ENCODE measurements at regions not wholly inside any gene's neighbourhood (a gene's known extent, or its start where the extent isn't known, plus 50 kb on each side); places are given as distances from the start of the nearest gene placed in this dataset.

GRCh38 chr2:16368951-16369350 lies 296.7 kb downstream of the CYRIA start:
- TF ChIP-seq CTCF (IDR thresholded peaks at IDR 0.05; ENCODE audit: low read length) (no peak), EZH2 (IDR thresholded peaks at IDR 0.05; ENCODE audit: borderline replicate concordance, low read length) (no peak)
- Histone ChIP-seq H3K27me3 (ENCODE audit: insufficient read depth, low read length) (no peaks in the 10 kb centered on the region), H3K79me2 (ENCODE audit: insufficient read depth, low read length) (no peaks in the 10 kb centered on the region), H3K4me2 (ENCODE audit: low read length) (no peak overlapping the region), H3K4me1 (ENCODE audit: insufficient read depth, low read length, severe bottlenecking) (no peaks in the 10 kb centered on the region), H3K36me3 (ENCODE audit: insufficient read depth, low read length) (no peaks in the 10 kb centered on the region), H2AFZ (ENCODE audit: low read length) (no peak overlapping the region), H3K9ac (ENCODE audit: low read length) (no peak overlapping the region), H3K9me3 (ENCODE audit: low read length) (no peaks in the 10 kb centered on the region), H3K27ac (ENCODE audit: low read depth, low read length, poor library complexity, severe bottlenecking) (no peak overlapping the region), H3F3A (ENCODE audit: insufficient read depth, low read length) (no peaks in the 10 kb centered on the region), H3K9me2 (ENCODE audit: low read depth, low read length) (no peaks in the 10 kb centered on the region), H3K4me3 (ENCODE audit: low read depth, low read length, poor library complexity, severe bottlenecking) (no peak overlapping the region), H4K20me1 (ENCODE audit: insufficient read depth, low read length) (no peaks in the 10 kb centered on the region)

DNA sequence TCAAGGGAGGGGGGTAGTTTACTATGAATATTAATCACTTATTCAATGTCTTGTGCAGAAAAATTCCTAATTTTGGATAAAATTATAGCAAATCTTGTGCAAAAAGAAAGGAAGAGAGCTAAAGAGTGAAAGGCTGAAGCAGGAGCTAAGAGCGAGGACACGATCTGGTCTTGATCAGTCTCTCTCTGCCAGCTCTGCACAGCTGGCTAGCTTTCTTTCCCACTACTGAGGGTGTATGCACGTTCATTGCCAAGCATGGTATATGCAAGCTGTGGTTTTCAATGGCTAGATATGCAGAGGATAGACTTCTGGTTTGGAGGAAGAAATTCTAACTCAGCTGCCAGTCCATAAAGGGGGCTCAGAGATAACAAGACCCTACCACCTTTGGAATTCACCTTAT lies 297.3 kb downstream of the CYRIA start:
- Histone ChIP-seq H3K9me2 (ENCODE audit: low read depth, low read length) (no peaks in the 10 kb centered on the region), H3K27me3 (ENCODE audit: insufficient read depth, low read length) (no peaks in the 10 kb centered on the region), H2AFZ (ENCODE audit: low read length) (no peak overlapping the region), H3K9ac (ENCODE audit: low read length) (no peak overlapping the region), H3K9me3 (ENCODE audit: low read length) (no peaks in the 10 kb centered on the region), H3K79me2 (ENCODE audit: insufficient read depth, low read length) (no peaks in the 10 kb centered on the region), H3K27ac (ENCODE audit: low read depth, low read length, poor library complexity, severe bottlenecking) (no peak overlapping the region), H3K4me2 (ENCODE audit: low read length) (no peak overlapping the region), H4K20me1 (ENCODE audit: insufficient read depth, low read length) (no peaks in the 10 kb centered on the region), H3K4me1 (ENCODE audit: insufficient read depth, low read length, severe bottlenecking) (no peaks in the 10 kb centered on the region), H3K4me3 (ENCODE audit: low read depth, low read length, poor library complexity, severe bottlenecking) (no peak overlapping the region), H3F3A (ENCODE audit: insufficient read depth, low read length) (no peaks in the 10 kb centered on the region), H3K36me3 (ENCODE audit: insufficient read depth, low read length) (no peaks in the 10 kb centered on the region)
- TF ChIP-seq CTCF (IDR thresholded peaks at IDR 0.05; ENCODE audit: low read length): no peak
- no peak for TF ChIP-seq EZH2 (IDR thresholded peaks at IDR 0.05; ENCODE audit: borderline replicate concordance, low read length)

- no peaks in the 10 kb centered on the region for H4K20me1 ChIP-seq (ENCODE audit: insufficient read depth, low read length)
- no peak overlapping the region for H3K4me2 ChIP-seq (ENCODE audit: low read length)
- no peaks in the 10 kb centered on the region for H3K4me1 ChIP-seq (ENCODE audit: insufficient read depth, low read length, severe bottlenecking)
Measured at GRCh38 chr2:16365366-16365765, 300.3 kb downstream of the CYRIA start.

More at GRCh38 chr2:16365366-16365765, 300.3 kb downstream of the CYRIA start:
- Histone ChIP-seq H3K9me2 (ENCODE audit: low read depth, low read length) (no peaks in the 10 kb centered on the region), H3K36me3 (ENCODE audit: insufficient read depth, low read length) (no peaks in the 10 kb centered on the region), H3K79me2 (ENCODE audit: insufficient read depth, low read length) (no peaks in the 10 kb centered on the region), H3K9ac (ENCODE audit: low read length) (no peak overlapping the region), H3K4me3 (ENCODE audit: low read depth, low read length, poor library complexity, severe bottlenecking) (no peak overlapping the region), H2AFZ (ENCODE audit: low read length) (no peak overlapping the region), H3K27me3 (ENCODE audit: insufficient read depth, low read length) (no peaks in the 10 kb centered on the region), H3K27ac (ENCODE audit: low read depth, low read length, poor library complexity, severe bottlenecking) (no peak overlapping the region), H3K9me3 (ENCODE audit: low read length) (no peaks in the 10 kb centered on the region), H3F3A (ENCODE audit: insufficient read depth, low read length) (no peaks in the 10 kb centered on the region)
- no peak for TF ChIP-seq CTCF (IDR thresholded peaks at IDR 0.05; ENCODE audit: low read length)
- no peak for TF ChIP-seq EZH2 (IDR thresholded peaks at IDR 0.05; ENCODE audit: borderline replicate concordance, low read length)
